SK-N-MC (cell line): ENCODE measurements at regions not wholly inside any gene's neighbourhood (a gene's known extent, or its start where the extent isn't known, plus 50 kb on each side); places are given as distances from the start of the nearest gene placed in this dataset.

Source experiments
- EZH2 ChIP-seq: fragments of 200-600 bp; sonication (generic); IDR thresholded peaks from one replicate; pipeline ENCODE4 v1.6.1; 2017; ENCODE audit warnings: antibody characterized with exemption
- POLR2AphosphoS5 ChIP-seq: IDR thresholded peaks from 2 replicates; pipeline ENCODE4 v1.6.1; 2012; ENCODE audit warnings: mild to moderate bottlenecking, low read depth, low read length, borderline replicate concordance

DNA sequence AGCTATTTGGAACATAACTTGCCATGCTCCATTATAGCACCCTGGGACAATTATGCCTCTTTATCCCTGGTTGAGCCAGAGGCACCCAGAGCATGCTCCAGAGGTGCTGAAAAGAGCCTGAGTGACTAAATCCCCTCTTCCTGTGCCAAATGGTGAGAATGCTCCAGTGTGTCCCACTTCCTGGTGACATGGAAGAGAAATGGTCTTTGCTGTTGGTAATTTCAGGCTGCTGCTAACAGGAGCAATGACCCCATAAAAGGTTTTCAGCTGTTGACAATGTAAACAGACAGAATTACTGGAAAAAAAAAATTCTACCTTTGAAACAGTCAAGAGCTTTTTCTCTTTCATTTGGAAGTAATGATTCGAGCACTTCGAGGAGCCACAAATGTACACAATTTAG is 341.8 kb downstream of the FGF9 start:
- no peak for TF ChIP-seq EZH2
- no peak for TF ChIP-seq POLR2AphosphoS5
